ENCODE measurements at regions not wholly inside any gene's neighbourhood (a gene's known extent, or its start where the extent isn't known, plus 50 kb on each side); places are given as distances from the start of the nearest gene placed in this dataset.

- no peaks in the 10 kb centered on the region for H3K9me3 ChIP-seq (ENCODE audit: control insufficient read depth in 2 of 2, low read length in 2 of 2)
- no peak overlapping the region for H3K4me3 ChIP-seq (ENCODE audit: low read length in 2 of 2)
- H3K9ac ChIP-seq (ENCODE audit: low read depth in 1 of 2, low read length in 2 of 2), result no peak overlapping the region
- H3K27me3 ChIP-seq (ENCODE audit: control insufficient read depth in 2 of 2, insufficient read depth in 2 of 2, low read length in 2 of 2), result no peaks in the 10 kb centered on the region
- no peaks in the 10 kb centered on the region for H3K36me3 ChIP-seq (ENCODE audit: control insufficient read depth in 2 of 2, insufficient read depth in 2 of 2, low read length in 2 of 2)
- no peak overlapping the region for H3K27ac ChIP-seq (ENCODE audit: low read depth in 2 of 2, low read length in 2 of 2)
- H3K4me1 ChIP-seq (ENCODE audit: control insufficient read depth in 2 of 2, insufficient read depth in 2 of 2, low read length in 2 of 2), result no peaks in the 10 kb centered on the region
These were observed 119.1 kb downstream of the TENT5A start for GRCh38 chr6:81633391-81633790.

GRCh38 chr6:81630719-81631118, 121.8 kb downstream of the TENT5A start:
- H3K27me3 ChIP-seq (ENCODE audit: control insufficient read depth in 2 of 2, insufficient read depth in 2 of 2, low read length in 2 of 2), result no peaks in the 10 kb centered on the region
- H3K4me1 ChIP-seq (ENCODE audit: control insufficient read depth in 2 of 2, insufficient read depth in 2 of 2, low read length in 2 of 2), result no peaks in the 10 kb centered on the region
- H3K4me3 ChIP-seq (ENCODE audit: low read length in 2 of 2), result no peak overlapping the region

GRCh38 chr6:81625216-81625615, 127.3 kb downstream of the TENT5A start:
- H3K36me3 ChIP-seq (ENCODE audit: control insufficient read depth in 2 of 2, insufficient read depth in 2 of 2, low read length in 2 of 2), result no peaks in the 10 kb centered on the region
- H3K27me3 ChIP-seq (ENCODE audit: control insufficient read depth in 2 of 2, insufficient read depth in 2 of 2, low read length in 2 of 2), result no peaks in the 10 kb centered on the region
- no peak overlapping the region for H3K4me3 ChIP-seq (ENCODE audit: low read length in 2 of 2)

More at GRCh38 chr6:81630719-81631118, 121.8 kb downstream of the TENT5A start:
- Histone ChIP-seq H3K36me3 (ENCODE audit: control insufficient read depth in 2 of 2, insufficient read depth in 2 of 2, low read length in 2 of 2) (no peaks in the 10 kb centered on the region), H3K9ac (ENCODE audit: low read depth in 1 of 2, low read length in 2 of 2) (no peak overlapping the region), H3K27ac (ENCODE audit: low read depth in 2 of 2, low read length in 2 of 2) (no peak overlapping the region), H3K9me3 (ENCODE audit: control insufficient read depth in 2 of 2, low read length in 2 of 2) (no peaks in the 10 kb centered on the region)

GRCh38 chr6:81624453-81624852, 128.0 kb downstream of the TENT5A start:
- Histone ChIP-seq H3K9ac (ENCODE audit: low read depth in 1 of 2, low read length in 2 of 2) (no peak overlapping the region), H3K27me3 (ENCODE audit: control insufficient read depth in 2 of 2, insufficient read depth in 2 of 2, low read length in 2 of 2) (no peaks in the 10 kb centered on the region), H3K27ac (ENCODE audit: low read depth in 2 of 2, low read length in 2 of 2) (no peak overlapping the region), H3K4me3 (ENCODE audit: low read length in 2 of 2) (no peak overlapping the region), H3K36me3 (ENCODE audit: control insufficient read depth in 2 of 2, insufficient read depth in 2 of 2, low read length in 2 of 2) (no peaks in the 10 kb centered on the region), H3K9me3 (ENCODE audit: control insufficient read depth in 2 of 2, low read length in 2 of 2) (no peaks in the 10 kb centered on the region), H3K4me1 (ENCODE audit: control insufficient read depth in 2 of 2, insufficient read depth in 2 of 2, low read length in 2 of 2) (no peaks in the 10 kb centered on the region)

More at GRCh38 chr6:81625216-81625615, 127.3 kb downstream of the TENT5A start:
- no peaks in the 10 kb centered on the region for H3K9me3 ChIP-seq (ENCODE audit: control insufficient read depth in 2 of 2, low read length in 2 of 2)
- H3K9ac ChIP-seq (ENCODE audit: low read depth in 1 of 2, low read length in 2 of 2), result no peak overlapping the region
- no peaks in the 10 kb centered on the region for H3K4me1 ChIP-seq (ENCODE audit: control insufficient read depth in 2 of 2, insufficient read depth in 2 of 2, low read length in 2 of 2)
- no peak overlapping the region for H3K27ac ChIP-seq (ENCODE audit: low read depth in 2 of 2, low read length in 2 of 2)

GRCh38 chr6:81623106-81623759, 129.2 kb downstream of the TENT5A start:
- Histone ChIP-seq H3K27ac (ENCODE audit: low read depth in 2 of 2, low read length in 2 of 2) (no peak overlapping the region), H3K4me1 (ENCODE audit: control insufficient read depth in 2 of 2, insufficient read depth in 2 of 2, low read length in 2 of 2) (no peaks in the 10 kb centered on the region), H3K9me3 (ENCODE audit: control insufficient read depth in 2 of 2, low read length in 2 of 2) (no peaks in the 10 kb centered on the region)

GRCh38 chr6:81621816-81622395, 130.6 kb downstream of the TENT5A start:
- Histone ChIP-seq H3K36me3 (ENCODE audit: control insufficient read depth in 2 of 2, insufficient read depth in 2 of 2, low read length in 2 of 2) (no peaks in the 10 kb centered on the region), H3K9ac (ENCODE audit: low read depth in 1 of 2, low read length in 2 of 2) (no peak overlapping the region), H3K27me3 (ENCODE audit: control insufficient read depth in 2 of 2, insufficient read depth in 2 of 2, low read length in 2 of 2) (no peaks in the 10 kb centered on the region), H3K9me3 (ENCODE audit: control insufficient read depth in 2 of 2, low read length in 2 of 2) (no peaks in the 10 kb centered on the region), H3K27ac (ENCODE audit: low read depth in 2 of 2, low read length in 2 of 2) (no peak overlapping the region), H3K4me3 (ENCODE audit: low read length in 2 of 2) (no peak overlapping the region), H3K4me1 (ENCODE audit: control insufficient read depth in 2 of 2, insufficient read depth in 2 of 2, low read length in 2 of 2) (no peaks in the 10 kb centered on the region)

More at GRCh38 chr6:81623106-81623759, 129.2 kb downstream of the TENT5A start:
- no peaks in the 10 kb centered on the region for H3K36me3 ChIP-seq (ENCODE audit: control insufficient read depth in 2 of 2, insufficient read depth in 2 of 2, low read length in 2 of 2)
- H3K27me3 ChIP-seq (ENCODE audit: control insufficient read depth in 2 of 2, insufficient read depth in 2 of 2, low read length in 2 of 2), result no peaks in the 10 kb centered on the region
- H3K9ac ChIP-seq (ENCODE audit: low read depth in 1 of 2, low read length in 2 of 2), result no peak overlapping the region
- no peak overlapping the region for H3K4me3 ChIP-seq (ENCODE audit: low read length in 2 of 2)

- Histone ChIP-seq H3K36me3 (ENCODE audit: control insufficient read depth in 2 of 2, insufficient read depth in 2 of 2, low read length in 2 of 2) (no peaks in the 10 kb centered on the region), H3K4me3 (ENCODE audit: low read length in 2 of 2) (peak overlapping the region; percentile 18 to 21), H3K27ac (ENCODE audit: low read depth in 2 of 2, low read length in 2 of 2) (peak overlapping the region; percentile 19 to 54), H3K4me1 (ENCODE audit: control insufficient read depth in 2 of 2, insufficient read depth in 2 of 2, low read length in 2 of 2) (peaks cover 0 to 7% of the 10 kb centered on the region in 2 donors), H3K27me3 (ENCODE audit: control insufficient read depth in 2 of 2, insufficient read depth in 2 of 2, low read length in 2 of 2) (no peaks in the 10 kb centered on the region), H3K9ac (ENCODE audit: low read depth in 1 of 2, low read length in 2 of 2) (no peak overlapping the region), H3K9me3 (ENCODE audit: control insufficient read depth in 2 of 2, low read length in 2 of 2) (no peaks in the 10 kb centered on the region)
These were observed 138.2 kb downstream of the TENT5A start for GRCh38 chr6:81614292-81614691.

GRCh38 chr6:81613606-81614005, 138.9 kb downstream of the TENT5A start:
- Histone ChIP-seq H3K36me3 (ENCODE audit: control insufficient read depth in 2 of 2, insufficient read depth in 2 of 2, low read length in 2 of 2) (no peaks in the 10 kb centered on the region), H3K27ac (ENCODE audit: low read depth in 2 of 2, low read length in 2 of 2) (peak overlapping the region in 1 of 2 donors; percentile 54), H3K9ac (ENCODE audit: low read depth in 1 of 2, low read length in 2 of 2) (no peak overlapping the region), H3K9me3 (ENCODE audit: control insufficient read depth in 2 of 2, low read length in 2 of 2) (no peaks in the 10 kb centered on the region), H3K27me3 (ENCODE audit: control insufficient read depth in 2 of 2, insufficient read depth in 2 of 2, low read length in 2 of 2) (no peaks in the 10 kb centered on the region), H3K4me3 (ENCODE audit: low read length in 2 of 2) (no peak overlapping the region), H3K4me1 (ENCODE audit: control insufficient read depth in 2 of 2, insufficient read depth in 2 of 2, low read length in 2 of 2) (peaks cover 0 to 7% of the 10 kb centered on the region in 2 donors)

GRCh38 chr6:81612136-81612535, 140.3 kb downstream of the TENT5A start:
- no peaks in the 10 kb centered on the region for H3K36me3 ChIP-seq (ENCODE audit: control insufficient read depth in 2 of 2, insufficient read depth in 2 of 2, low read length in 2 of 2)
- no peak overlapping the region for H3K4me3 ChIP-seq (ENCODE audit: low read length in 2 of 2)
- H3K9ac ChIP-seq (ENCODE audit: low read depth in 1 of 2, low read length in 2 of 2), result no peak overlapping the region
- no peaks in the 10 kb centered on the region for H3K27me3 ChIP-seq (ENCODE audit: control insufficient read depth in 2 of 2, insufficient read depth in 2 of 2, low read length in 2 of 2)
- H3K27ac ChIP-seq (ENCODE audit: low read depth in 2 of 2, low read length in 2 of 2), result no peak overlapping the region
- H3K9me3 ChIP-seq (ENCODE audit: control insufficient read depth in 2 of 2, low read length in 2 of 2), result no peaks in the 10 kb centered on the region
- H3K4me1 ChIP-seq (ENCODE audit: control insufficient read depth in 2 of 2, insufficient read depth in 2 of 2, low read length in 2 of 2), result peaks cover 0 to 7% of the 10 kb centered on the region in 2 donors

- Histone ChIP-seq H3K9ac (ENCODE audit: low read depth in 1 of 2, low read length in 2 of 2) (no peak overlapping the region), H3K27ac (ENCODE audit: low read depth in 2 of 2, low read length in 2 of 2) (no peak overlapping the region), H3K36me3 (ENCODE audit: control insufficient read depth in 2 of 2, insufficient read depth in 2 of 2, low read length in 2 of 2) (no peaks in the 10 kb centered on the region), H3K9me3 (ENCODE audit: control insufficient read depth in 2 of 2, low read length in 2 of 2) (no peaks in the 10 kb centered on the region), H3K27me3 (ENCODE audit: control insufficient read depth in 2 of 2, insufficient read depth in 2 of 2, low read length in 2 of 2) (no peaks in the 10 kb centered on the region), H3K4me1 (ENCODE audit: control insufficient read depth in 2 of 2, insufficient read depth in 2 of 2, low read length in 2 of 2) (peaks cover 0 to 7% of the 10 kb centered on the region in 2 donors), H3K4me3 (ENCODE audit: low read length in 2 of 2) (no peak overlapping the region)
These were observed 142.7 kb downstream of the TENT5A start for GRCh38 chr6:81609736-81610135.
